ENCODE measurements at regions not wholly inside any gene's neighbourhood (a gene's known extent, or its start where the extent isn't known, plus 50 kb on each side); places are given as distances from the start of the nearest gene placed in this dataset.

DNA sequence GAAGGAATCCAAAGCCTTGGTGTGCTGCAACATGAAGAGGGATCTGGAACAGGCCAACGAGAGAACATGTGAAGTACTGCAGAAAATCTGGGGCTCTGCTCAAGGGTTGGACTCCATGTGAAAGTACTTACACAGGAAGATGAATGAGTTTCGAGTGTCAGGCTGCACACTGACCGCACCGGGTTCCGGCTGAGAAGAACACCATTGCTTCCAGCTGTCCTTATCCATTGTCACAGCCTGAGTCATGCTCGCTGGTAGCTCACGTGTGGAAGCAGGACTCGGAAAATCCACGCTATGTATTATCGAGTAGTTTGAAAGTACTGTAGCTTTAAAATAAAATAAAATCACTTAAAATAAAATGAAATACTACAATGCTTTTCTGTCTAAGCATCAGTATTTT is 50.4 kb upstream of the TBL1X start:
- H3K27me3 ChIP-seq (ENCODE audit: control insufficient read depth, insufficient read depth, low read length), result no peaks in the 10 kb centered on the region
- no peak for DNase-seq (ENCODE audit: low read depth)
- TF ChIP-seq, protein P1, sequence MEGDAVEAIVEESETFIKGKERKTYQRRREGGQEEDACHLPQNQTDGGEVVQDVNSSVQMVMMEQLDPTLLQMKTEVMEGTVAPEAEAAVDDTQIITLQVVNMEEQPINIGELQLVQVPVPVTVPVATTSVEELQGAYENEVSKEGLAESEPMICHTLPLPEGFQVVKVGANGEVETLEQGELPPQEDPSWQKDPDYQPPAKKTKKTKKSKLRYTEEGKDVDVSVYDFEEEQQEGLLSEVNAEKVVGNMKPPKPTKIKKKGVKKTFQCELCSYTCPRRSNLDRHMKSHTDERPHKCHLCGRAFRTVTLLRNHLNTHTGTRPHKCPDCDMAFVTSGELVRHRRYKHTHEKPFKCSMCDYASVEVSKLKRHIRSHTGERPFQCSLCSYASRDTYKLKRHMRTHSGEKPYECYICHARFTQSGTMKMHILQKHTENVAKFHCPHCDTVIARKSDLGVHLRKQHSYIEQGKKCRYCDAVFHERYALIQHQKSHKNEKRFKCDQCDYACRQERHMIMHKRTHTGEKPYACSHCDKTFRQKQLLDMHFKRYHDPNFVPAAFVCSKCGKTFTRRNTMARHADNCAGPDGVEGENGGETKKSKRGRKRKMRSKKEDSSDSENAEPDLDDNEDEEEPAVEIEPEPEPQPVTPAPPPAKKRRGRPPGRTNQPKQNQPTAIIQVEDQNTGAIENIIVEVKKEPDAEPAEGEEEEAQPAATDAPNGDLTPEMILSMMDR (IDR thresholded peaks at IDR 0.05; ENCODE audit: insufficient read depth, low read length, poor library complexity, severe bottlenecking), result no peak

More for the DNA sequence above, 50.4 kb upstream of the TBL1X start:
- H3K4me3 ChIP-seq (ENCODE audit: low read depth, low read length), result no peak overlapping the region
- no peaks in the 10 kb centered on the region for H3K36me3 ChIP-seq (ENCODE audit: control insufficient read depth, insufficient read depth, low read length)
